CD1c-positive myeloid dendritic cell (primary cell): ENCODE measurements at regions not wholly inside any gene's neighbourhood (a gene's known extent, or its start where the extent isn't known, plus 50 kb on each side); places are given as distances from the start of the nearest gene placed in this dataset.

Source experiments
- DNase-seq: peaks from one replicate; pipeline ENCODE4 v3.0.0-alpha.2; 2016; ENCODE audit errors: extremely low spot score

DNA sequence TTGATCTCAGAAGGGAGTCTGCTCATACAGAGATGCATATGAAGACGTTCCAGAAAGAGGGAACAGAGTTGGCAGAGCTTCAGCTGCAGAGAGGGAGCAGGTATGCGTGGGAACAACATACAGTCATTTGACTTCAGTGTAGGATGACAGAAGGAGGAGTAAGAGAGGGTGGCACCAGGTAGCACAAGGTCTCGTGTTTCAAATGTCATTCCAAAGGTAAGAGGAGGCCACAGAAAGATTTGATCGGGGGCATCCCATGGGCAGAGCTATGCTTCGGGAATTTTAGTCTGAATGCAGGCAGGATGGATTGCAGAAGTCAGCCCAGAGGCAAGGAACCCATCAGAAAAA is 367.1 kb downstream of the CDK5RAP2 start:
- DNase-seq, result no peak

DNA sequence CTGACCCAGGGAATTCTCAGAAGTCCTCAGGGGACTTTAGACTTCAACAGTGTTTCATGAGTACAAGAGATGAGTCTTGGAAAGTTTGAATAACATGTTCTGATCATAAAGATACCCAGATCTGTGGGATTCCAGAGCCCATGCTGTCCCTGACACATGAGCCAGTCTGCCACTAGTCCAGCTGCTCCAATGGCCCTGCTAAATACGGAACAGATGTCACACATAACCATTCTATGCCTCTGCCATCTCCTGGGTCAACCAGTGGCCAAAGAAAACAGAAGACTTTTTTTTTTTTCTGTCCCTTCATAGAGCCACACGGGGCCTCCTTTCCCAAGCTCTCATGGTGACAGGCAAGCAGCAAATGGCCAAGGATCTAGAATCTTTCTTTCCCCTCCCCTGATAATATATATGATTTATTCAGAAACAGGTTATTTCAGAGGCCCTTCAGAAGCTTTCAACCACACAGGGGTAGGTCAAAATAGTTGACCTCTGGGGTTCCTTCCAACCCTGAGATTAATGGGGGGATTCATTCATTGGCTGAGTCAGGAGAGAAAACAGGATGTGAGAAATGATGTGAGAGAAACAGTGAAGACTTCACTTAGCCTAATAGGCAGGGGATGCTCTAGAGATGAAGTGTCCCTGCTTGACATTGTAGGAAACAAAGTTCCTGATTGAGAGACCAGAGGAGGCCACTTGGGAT is 367.7 kb downstream of the CDK5RAP2 start:
- DNase-seq, result no peak

DNA sequence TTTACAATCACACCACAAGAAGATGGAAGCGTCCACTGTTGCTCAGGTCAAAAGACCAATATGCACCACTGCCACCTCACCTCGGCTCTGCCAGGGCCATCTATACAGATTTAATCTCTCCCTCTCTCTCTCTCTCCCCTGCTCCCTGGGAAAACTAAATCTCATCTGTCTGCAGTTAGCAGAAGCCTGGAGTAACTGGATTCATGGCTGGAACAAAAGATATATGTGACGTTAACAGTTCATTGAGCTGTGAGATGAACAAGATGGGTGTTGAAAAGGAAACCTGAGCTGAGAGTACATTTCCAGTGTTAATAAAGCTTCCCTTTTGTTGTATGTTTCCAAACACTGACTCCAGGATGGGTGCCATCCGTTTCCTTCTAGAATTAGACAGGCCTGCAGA is 369.7 kb downstream of the CDK5RAP2 start:
- no peak for DNase-seq

- no peak for DNase-seq
Observed at GRCh38 chr9:120202856-120203654, 376.9 kb downstream of the CDK5RAP2 start.

GRCh38 chr9:120198027-120198426 is 381.9 kb downstream of the CDK5RAP2 start:
- no peak for DNase-seq

DNA sequence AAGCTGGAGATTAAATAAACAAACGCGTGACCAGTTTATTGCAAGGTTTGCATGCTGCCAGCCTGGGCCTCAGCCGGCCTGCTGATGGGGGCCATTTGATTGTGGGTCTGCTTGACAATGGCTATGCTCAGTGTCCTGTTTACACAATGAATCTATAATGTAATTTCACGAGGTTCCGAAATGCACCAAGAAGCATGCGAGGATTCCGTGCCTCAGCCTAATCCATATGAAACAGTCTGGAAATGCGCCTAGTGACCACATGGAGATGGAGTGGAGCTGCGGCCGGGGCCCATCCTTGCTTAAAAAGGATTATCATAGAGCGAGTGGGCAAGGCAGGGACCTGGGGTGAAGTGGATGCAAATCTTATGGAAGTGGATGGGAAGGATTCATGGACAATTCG is 382.4 kb downstream of the CDK5RAP2 start:
- DNase-seq, result no peak

GRCh38 chr9:120191141-120191540 is 388.8 kb downstream of the CDK5RAP2 start:
- no peak for DNase-seq

- DNase-seq, result no peak
Observed at GRCh38 chr9:120187758-120188157, 392.2 kb downstream of the CDK5RAP2 start.

GRCh38 chr9:120186276-120186675 is 393.7 kb downstream of the CDK5RAP2 start:
- no peak for DNase-seq

DNA sequence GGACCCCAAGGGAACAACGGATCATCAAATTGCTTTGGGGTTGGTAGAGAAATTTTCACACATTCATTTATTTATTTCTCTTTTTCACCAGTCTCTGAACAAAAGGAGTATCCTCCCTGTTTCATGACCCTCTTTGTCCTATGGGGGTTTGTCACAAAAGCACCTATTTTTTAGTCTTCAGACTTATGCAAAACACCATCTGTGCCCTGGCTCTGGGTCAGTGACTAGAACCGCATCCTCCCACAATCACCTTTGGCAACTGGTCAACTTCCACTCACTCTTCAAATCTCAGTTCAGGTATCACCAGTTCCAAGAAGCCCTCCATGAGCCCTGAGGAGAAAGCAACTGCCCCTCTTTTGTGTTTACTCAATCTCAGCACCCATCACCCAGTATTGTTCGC is 395.7 kb downstream of the CDK5RAP2 start:
- no peak for DNase-seq

GRCh38 chr9:120183615-120184014 is 396.4 kb downstream of the CDK5RAP2 start:
- DNase-seq, result no peak

DNA sequence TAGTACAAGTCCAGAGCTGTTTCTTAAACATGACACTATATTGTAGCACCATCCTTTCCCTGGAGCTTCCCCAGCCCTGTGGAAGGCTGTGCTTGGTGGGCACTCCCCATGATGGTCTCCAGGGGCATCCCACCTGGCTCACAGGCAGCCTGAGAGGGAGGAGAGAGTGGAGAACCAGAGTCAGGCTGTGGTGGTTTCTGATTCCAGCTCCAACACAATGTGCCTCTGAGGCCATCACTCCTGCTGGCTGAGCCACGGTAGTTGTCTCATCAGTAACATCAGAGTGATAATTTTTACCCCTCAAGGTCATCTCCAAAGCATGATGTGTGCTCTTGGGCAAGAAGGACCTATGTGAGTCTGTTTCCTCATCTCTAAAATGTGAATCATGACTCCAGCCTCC is 398.0 kb downstream of the CDK5RAP2 start:
- DNase-seq, result no peak

- DNase-seq, result no peak
Observed at GRCh38 chr9:120177121-120177520, 402.8 kb downstream of the CDK5RAP2 start.

DNA sequence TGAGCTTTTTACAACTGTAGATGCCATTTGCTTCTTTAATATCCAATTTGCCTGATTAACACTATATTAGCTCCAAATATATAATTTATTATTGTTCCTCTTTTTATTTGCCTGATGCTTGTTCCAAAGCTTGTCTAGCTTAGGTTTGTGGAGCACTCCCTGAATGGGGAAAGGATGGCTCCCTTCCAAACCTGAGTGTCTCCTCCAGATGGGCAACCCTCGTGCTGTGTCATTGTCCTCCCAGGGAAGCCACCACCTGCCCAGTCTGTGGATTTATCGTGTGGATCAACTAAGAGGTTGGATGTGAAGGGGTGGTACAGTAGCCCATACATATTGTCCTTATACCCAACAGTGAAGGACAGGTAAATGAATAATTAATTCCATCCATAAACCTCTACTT is 404.9 kb downstream of the CDK5RAP2 start:
- no peak for DNase-seq

DNA sequence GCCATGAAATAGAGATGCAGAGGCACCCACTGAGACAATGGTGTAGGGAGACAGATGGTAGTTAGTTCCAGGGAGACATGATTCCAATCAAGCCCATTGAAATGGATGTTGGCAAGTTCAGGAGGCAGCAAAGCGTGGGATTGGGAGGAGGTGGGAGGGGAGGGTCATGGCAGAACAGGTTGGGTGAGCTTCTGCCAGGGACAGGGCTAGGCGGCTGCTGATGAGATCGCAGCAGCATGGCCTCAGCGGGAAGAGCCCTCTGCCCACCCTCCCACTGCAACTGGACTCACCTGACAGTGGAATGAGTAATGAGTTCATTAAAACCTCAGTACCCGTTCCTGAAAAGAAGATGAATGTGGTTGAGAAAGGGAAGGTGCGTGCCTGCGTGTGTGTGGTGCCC is 418.2 kb downstream of the CDK5RAP2 start:
- no peak for DNase-seq

DNA sequence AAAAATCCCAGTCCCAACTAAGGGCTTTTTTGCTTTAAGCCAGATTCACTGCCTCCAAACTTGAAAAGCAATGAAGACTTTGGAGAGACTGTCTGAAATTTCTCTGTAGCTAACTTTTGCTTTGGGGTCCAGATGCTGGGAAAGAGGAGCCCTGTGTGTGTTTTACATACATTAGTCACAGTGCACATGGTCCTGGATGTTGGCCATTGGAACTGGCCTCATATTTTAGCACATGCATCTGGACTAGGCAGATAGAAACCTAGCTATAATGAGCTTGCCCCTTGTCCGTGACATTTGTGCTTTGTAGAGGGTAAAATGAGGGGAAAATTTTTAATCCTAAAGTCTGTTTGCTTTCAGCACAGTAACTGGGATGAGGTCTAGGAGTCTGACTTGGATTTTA is 421.7 kb downstream of the CDK5RAP2 start:
- DNase-seq, result no peak

DNA sequence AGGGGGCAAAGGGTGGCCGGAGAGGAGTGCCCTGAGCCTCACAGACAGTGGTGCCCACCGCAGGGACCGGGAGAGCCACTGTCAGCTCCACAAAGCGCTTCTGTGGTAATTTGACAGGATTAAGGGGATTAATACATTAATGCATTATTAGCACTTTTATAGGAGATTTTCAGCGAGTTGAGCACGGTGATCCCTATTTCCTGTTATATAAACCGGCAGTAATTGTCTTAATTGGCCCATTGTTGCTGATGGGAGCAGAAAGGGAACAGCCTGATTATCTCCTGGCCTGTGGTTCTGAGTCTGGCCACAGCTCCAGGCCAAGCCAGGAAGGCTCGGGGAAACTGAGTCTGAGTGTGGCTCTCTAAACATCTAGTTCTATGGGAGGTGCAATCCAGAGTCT is 423.6 kb downstream of the CDK5RAP2 start:
- DNase-seq, result no peak

DNA sequence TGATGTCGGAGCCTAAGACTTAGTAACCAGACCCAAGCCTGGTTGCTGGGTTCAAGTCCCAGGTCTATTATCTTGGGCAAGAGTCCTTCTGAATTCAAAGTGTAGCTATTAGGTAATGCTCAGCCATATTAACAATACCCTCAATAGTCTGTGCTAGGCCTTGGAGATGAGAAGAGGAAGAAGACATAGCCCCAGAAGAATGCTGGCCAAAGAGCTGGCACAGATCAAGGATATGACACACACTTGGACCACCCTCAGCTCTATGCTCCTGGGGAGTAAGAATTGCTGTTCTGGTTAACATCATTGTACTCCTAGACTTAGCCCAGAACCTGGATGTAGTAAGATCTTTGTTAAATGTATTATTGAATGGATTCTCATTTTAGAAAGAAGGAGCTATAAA is 426.7 kb downstream of the CDK5RAP2 start:
- DNase-seq, result no peak

GRCh38 chr9:120152295-120152694 is 427.7 kb downstream of the CDK5RAP2 start:
- no peak for DNase-seq

- no peak for DNase-seq
Observed at GRCh38 chr9:120151806-120152205, 428.2 kb downstream of the CDK5RAP2 start.

DNA sequence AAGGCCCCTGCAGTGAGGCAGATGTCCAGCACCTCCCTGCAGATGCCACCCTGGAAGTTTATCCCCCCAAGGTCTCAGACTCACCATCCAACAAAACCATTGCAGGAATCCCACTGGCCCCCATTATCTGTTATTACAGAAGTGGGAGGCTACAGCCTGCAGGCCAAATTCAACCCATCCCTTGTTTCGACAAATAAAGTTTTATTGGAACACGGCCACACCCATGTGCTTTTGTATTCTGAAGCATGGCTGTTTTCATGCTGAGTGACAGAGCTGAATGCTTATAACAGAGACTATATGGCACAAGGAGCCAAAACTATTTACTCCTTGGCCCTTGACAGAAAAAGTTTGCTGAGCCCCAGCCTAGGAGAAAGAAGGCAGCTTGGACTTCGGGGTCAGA is 428.8 kb downstream of the CDK5RAP2 start:
- no peak for DNase-seq

- DNase-seq, result no peak
Observed at GRCh38 chr9:120138955-120139354, 441.0 kb downstream of the CDK5RAP2 start.

DNA sequence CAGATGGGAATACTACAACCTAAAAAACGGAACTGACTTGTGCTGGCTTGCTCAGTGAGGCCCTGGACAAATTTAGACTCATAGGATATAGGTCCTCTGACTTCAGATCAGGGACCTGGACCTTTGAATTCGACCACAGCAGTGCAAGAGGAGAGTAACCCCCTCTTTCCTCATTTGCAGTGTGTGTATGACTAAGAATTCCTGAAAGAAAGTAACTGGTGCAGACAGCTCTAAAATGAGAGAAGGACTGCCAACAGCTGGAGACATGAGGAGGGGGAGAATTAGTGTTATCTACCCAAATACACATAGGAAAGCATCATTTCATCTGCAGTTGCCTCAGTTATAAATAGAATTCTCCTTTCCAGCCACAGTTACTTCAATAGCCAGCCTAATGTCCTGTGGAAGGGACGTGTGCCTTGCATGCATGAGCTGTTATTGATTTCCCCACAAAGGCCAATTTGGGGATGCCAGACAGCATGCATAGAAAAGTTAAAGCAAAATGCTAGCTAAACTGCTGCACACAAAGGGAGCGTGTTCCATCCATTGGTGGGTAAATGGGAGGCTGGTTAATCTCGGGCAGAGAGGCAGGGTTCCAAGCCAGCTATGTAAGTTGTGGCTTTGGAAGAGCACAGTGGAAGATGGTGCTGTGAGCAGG is 442.7 kb downstream of the CDK5RAP2 start:
- no peak for DNase-seq
